Cardiac muscle cell (in vitro differentiated cells and primary cell): ENCODE measurements at regions not wholly inside any gene's neighbourhood (a gene's known extent, or its start where the extent isn't known, plus 50 kb on each side); places are given as distances from the start of the nearest gene placed in this dataset.
A peak's percentile ranks its signal among the peaks of the same experiment; 100 is the strongest.

ENCODE experiments used
- DNase-seq, 2 donors: peaks; one replicate each; pipeline versions ENCODE4 v3.0.0 to v3.0.0-alpha.2; 2010 to 2017; ENCODE audit warnings: low read depth in 1 of 2, low spot score in 1 of 2
- H3K27ac ChIP-seq: fragments of 200-600 bp; sonication (generic); 2 replicates; pipeline ENCODE4 v1.5.1; 2016
- H3K27me3 ChIP-seq: fragments of 200-600 bp; sonication (generic); 2 replicates; pipeline ENCODE4 v1.6.0; 2016; ENCODE audit warnings: control low read depth
- H3K36me3 ChIP-seq: fragments of 200-600 bp; sonication (generic); 2 replicates; pipeline ENCODE4 v1.5.1; 2016; ENCODE audit warnings: control low read depth
- H3K4me1 ChIP-seq: fragments of 200-600 bp; sonication (generic); 2 replicates; pipeline ENCODE4 v1.8.1; 2017; ENCODE audit warnings: low read depth, mild to moderate bottlenecking, mixed run types
- H3K4me3 ChIP-seq: fragments of 200-600 bp; sonication (generic); 2 replicates; pipeline ENCODE4 v1.5.1; 2016; ENCODE audit warnings: mild to moderate bottlenecking
- H3K9me3 ChIP-seq: fragments of 200-600 bp; sonication (generic); 2 replicates; pipeline ENCODE4 v1.5.1; 2017; ENCODE audit warnings: low read depth, mild to moderate bottlenecking, control low read depth
- CTCF ChIP-seq: IDR thresholded peaks from 2 replicates; pipeline ENCODE4 v1.5.1; 2012; ENCODE audit warnings: low read depth, mild to moderate bottlenecking, low read length

- H3K9me3 ChIP-seq = no peaks in the 10 kb centered on the region
These were observed 646.1 kb upstream of the SEMA6A start for GRCh38 chr5:117220730-117221129.

GRCh38 chr5:117218789-117219188, 644.2 kb upstream of the SEMA6A start:
- H3K4me3 ChIP-seq = no peak overlapping the region
- no peak for TF ChIP-seq CTCF
- no peaks in the 10 kb centered on the region for H3K27me3 ChIP-seq
- no peak for DNase-seq
- H3K36me3 ChIP-seq = no peaks in the 10 kb centered on the region
- H3K4me1 ChIP-seq = no peaks in the 10 kb centered on the region
- no peaks in the 10 kb centered on the region for H3K9me3 ChIP-seq
- H3K27ac ChIP-seq = no peak overlapping the region

More at GRCh38 chr5:117220730-117221129, 646.1 kb upstream of the SEMA6A start:
- Histone ChIP-seq H3K4me3 (no peak overlapping the region), H3K27me3 (no peaks in the 10 kb centered on the region), H3K4me1 (no peaks in the 10 kb centered on the region), H3K36me3 (no peaks in the 10 kb centered on the region), H3K27ac (no peak overlapping the region)
- peak in 1 of 2 donors; percentile 40 for DNase-seq
- TF ChIP-seq CTCF = no peak

- H3K4me1 ChIP-seq = no peaks in the 10 kb centered on the region
- H3K27me3 ChIP-seq = no peaks in the 10 kb centered on the region
- no peak for TF ChIP-seq CTCF
- DNase-seq = no peak
- H3K9me3 ChIP-seq = no peaks in the 10 kb centered on the region
- H3K4me3 ChIP-seq = no peak overlapping the region
- H3K27ac ChIP-seq = no peak overlapping the region
- H3K36me3 ChIP-seq = no peaks in the 10 kb centered on the region
These were observed 638.2 kb upstream of the SEMA6A start for GRCh38 chr5:117212866-117213265.

- H3K9me3 ChIP-seq = no peaks in the 10 kb centered on the region
- no peaks in the 10 kb centered on the region for H3K27me3 ChIP-seq
- no peaks in the 10 kb centered on the region for H3K36me3 ChIP-seq
- peaks cover 3% of the 10 kb centered on the region for H3K4me1 ChIP-seq
- TF ChIP-seq CTCF = no peak
- H3K27ac ChIP-seq = no peak overlapping the region
- no peak for DNase-seq
- H3K4me3 ChIP-seq = no peak overlapping the region
These were observed 636.2 kb upstream of the SEMA6A start for GRCh38 chr5:117210796-117211195.

- Histone ChIP-seq H3K4me3 (no peak overlapping the region), H3K4me1 (peaks cover 14% of the 10 kb centered on the region), H3K36me3 (no peaks in the 10 kb centered on the region), H3K27ac (no peak overlapping the region), H3K27me3 (no peaks in the 10 kb centered on the region), H3K9me3 (no peaks in the 10 kb centered on the region)
- TF ChIP-seq CTCF = no peak
- no peak for DNase-seq
These were observed 634.9 kb upstream of the SEMA6A start for GRCh38 chr5:117209479-117209878.
